Esophagus muscularis mucosa (tissue), 4 donors: ENCODE measurements at regions not wholly inside any gene's neighbourhood (a gene's known extent, or its start where the extent isn't known, plus 50 kb on each side); places are given as distances from the start of the nearest gene placed in this dataset.

Experiments used
- DNase-seq: peaks from one replicate; pipeline ENCODE4 v3.0.0-alpha.2; 2017; ENCODE audit errors: extremely low spot score
- H3K27ac ChIP-seq, 4 donors: fragments of 200-600 bp; sonication (generic); replicated peaks in 1 of 4; 1 replicate in 3 of 4; 2 replicates in 1 of 4; pipeline ENCODE4 v1.5.1; 2016 to 2019; ENCODE audit warnings: mild to moderate bottlenecking in 1 of 4
- H3K27me3 ChIP-seq, 4 donors: fragments of 200-600 bp; sonication (generic); one replicate each; pipeline versions ENCODE4 v1.5.1 to v1.6.0; 2016 to 2019
- H3K36me3 ChIP-seq, 4 donors: fragments of 200-600 bp; sonication (generic); one replicate each; pipeline ENCODE4 v1.5.1; 2016 to 2019
- H3K4me1 ChIP-seq, 4 donors: fragments of 200-600 bp; sonication (generic); one replicate each; pipeline ENCODE4 v1.5.1; 2016 to 2019
- H3K4me3 ChIP-seq, 4 donors: fragments of 200-600 bp; sonication (generic); 1 replicate in 2 of 4; 2 replicates in 2 of 4; pipeline ENCODE4 v1.5.1; 2016 to 2019; ENCODE audit warnings: mild to moderate bottlenecking in 4 of 4, moderate library complexity in 1 of 4
- H3K9me3 ChIP-seq, 4 donors: fragments of 200-600 bp; sonication (generic); 1 replicate in 3 of 4; 2 replicates in 1 of 4; pipeline ENCODE4 v1.5.1; 2016 to 2019
- CTCF ChIP-seq, 3 experiments: fragments of 200-600 bp in 2 of 3; fragments of 450-650 bp in 1 of 3; sonication (generic) in 2 of 3; IDR thresholded peaks; one replicate each; pipeline ENCODE4 v1.5.1; 2017 to 2019; ENCODE audit warnings: antibody characterized with exemption in 3 of 3, mild to moderate bottlenecking in 2 of 3, moderate library complexity in 1 of 3
- EP300 ChIP-seq: sonication (generic); formaldehyde crosslinking; IDR thresholded peaks from one replicate; pipeline ENCODE4 v1.6.1; 2017; ENCODE audit warnings: antibody characterized with exemption
- POLR2A ChIP-seq: fragments of 450-650 bp; IDR thresholded peaks from one replicate; pipeline ENCODE4 v1.6.1; 2017; ENCODE audit warnings: antibody characterized with exemption, moderate library complexity, mild to moderate bottlenecking, low read depth
- POLR2AphosphoS5 ChIP-seq, 2 donors: sonication (generic); formaldehyde crosslinking; IDR thresholded peaks; one replicate each; pipeline ENCODE4 v1.6.1; 2017; ENCODE audit warnings: antibody characterized with exemption in 2 of 2
- WGBS: methylation state at CpG from one replicate; pipeline ENCODE4 v1.1.5; 2018; 5-methylcytosine and 5-hydroxymethylcytosine counted together
- intact Hi-C: fragments of 100-400 bp; cut with DNase I; formaldehyde crosslinking; loops from one replicate; pipeline ENCODE4 v1.15.1; 2023

GRCh38 chr6:120608826-120609225 lies 725.5 kb downstream of the TBC1D32 start:
- intact Hi-C loops = no loop called here
- Histone ChIP-seq H3K4me1 (no peaks in the 10 kb centered on the region), H3K4me3 (no peak overlapping the region), H3K36me3 (no peaks in the 10 kb centered on the region), H3K27me3 (no peaks in the 10 kb centered on the region), H3K27ac (no peak overlapping the region), H3K9me3 (no peaks in the 10 kb centered on the region)
- 37% methylated on average over 1 of the region's 1 CpG for WGBS
- TF ChIP-seq POLR2A (no peak), CTCF (IDR thresholded peaks at IDR 0.05) (no peak), EP300 (no peak), POLR2AphosphoS5 (IDR thresholded peaks at IDR 0.05) (no peak)
- no peak for DNase-seq

- no peak overlapping the region for H3K4me3 ChIP-seq
- no peak for TF ChIP-seq POLR2AphosphoS5 (IDR thresholded peaks at IDR 0.05)
- TF ChIP-seq CTCF (IDR thresholded peaks at IDR 0.05) = no peak
- TF ChIP-seq EP300 = no peak
- no peak for TF ChIP-seq POLR2A
- no peaks in the 10 kb centered on the region for H3K4me1 ChIP-seq
- intact Hi-C loops = no loop called here
- H3K9me3 ChIP-seq = no peaks in the 10 kb centered on the region
- 57% methylated on average over 4 of the region's 4 CpGs for WGBS
- DNase-seq = no peak
- no peaks in the 10 kb centered on the region for H3K27me3 ChIP-seq
- H3K27ac ChIP-seq = no peak overlapping the region
- no peaks in the 10 kb centered on the region for H3K36me3 ChIP-seq
Observed at GRCh38 chr6:120606743-120607142, 727.5 kb downstream of the TBC1D32 start.

GRCh38 chr6:120604510-120604909 lies 729.8 kb downstream of the TBC1D32 start:
- intact Hi-C loops = no loop called here
- Histone ChIP-seq H3K4me3 (no peak overlapping the region), H3K27ac (no peak overlapping the region), H3K9me3 (no peaks in the 10 kb centered on the region), H3K4me1 (no peaks in the 10 kb centered on the region), H3K36me3 (no peaks in the 10 kb centered on the region), H3K27me3 (no peaks in the 10 kb centered on the region)
- 86% methylated on average over 1 of the region's 1 CpG for WGBS
- DNase-seq = no peak
- TF ChIP-seq POLR2A (no peak), EP300 (no peak), CTCF (IDR thresholded peaks at IDR 0.05) (no peak), POLR2AphosphoS5 (IDR thresholded peaks at IDR 0.05) (no peak)

- Histone ChIP-seq H3K27me3 (no peaks in the 10 kb centered on the region), H3K4me1 (no peaks in the 10 kb centered on the region), H3K27ac (no peak overlapping the region), H3K4me3 (no peak overlapping the region), H3K36me3 (no peaks in the 10 kb centered on the region), H3K9me3 (no peaks in the 10 kb centered on the region)
- no peak for DNase-seq
- TF ChIP-seq CTCF (IDR thresholded peaks at IDR 0.05) (no peak), POLR2AphosphoS5 (IDR thresholded peaks at IDR 0.05) (no peak), POLR2A (no peak)
- intact Hi-C loops = no loop called here
- WGBS = 35% methylated on average over 1 of the region's 1 CpG
Observed at GRCh38 chr6:120590611-120591010, 743.7 kb downstream of the TBC1D32 start.

GRCh38 chr6:120588424-120588823 lies 745.9 kb downstream of the TBC1D32 start:
- WGBS = 90% methylated on average over 4 of the region's 4 CpGs
- no peaks in the 10 kb centered on the region for H3K36me3 ChIP-seq
- no peak overlapping the region for H3K4me3 ChIP-seq
- no peak for DNase-seq
- intact Hi-C loops = no loop called here
- H3K9me3 ChIP-seq = no peaks in the 10 kb centered on the region
- no peaks in the 10 kb centered on the region for H3K27me3 ChIP-seq
- H3K4me1 ChIP-seq = no peaks in the 10 kb centered on the region
- TF ChIP-seq EP300 = no peak
- TF ChIP-seq POLR2AphosphoS5 (IDR thresholded peaks at IDR 0.05) = no peak
- no peak for TF ChIP-seq POLR2A
- TF ChIP-seq CTCF (IDR thresholded peaks at IDR 0.05) = no peak
- no peak overlapping the region for H3K27ac ChIP-seq
